ENCODE measurements at regions not wholly inside any gene's neighbourhood (a gene's known extent, or its start where the extent isn't known, plus 50 kb on each side); places are given as distances from the start of the nearest gene placed in this dataset.

DNA sequence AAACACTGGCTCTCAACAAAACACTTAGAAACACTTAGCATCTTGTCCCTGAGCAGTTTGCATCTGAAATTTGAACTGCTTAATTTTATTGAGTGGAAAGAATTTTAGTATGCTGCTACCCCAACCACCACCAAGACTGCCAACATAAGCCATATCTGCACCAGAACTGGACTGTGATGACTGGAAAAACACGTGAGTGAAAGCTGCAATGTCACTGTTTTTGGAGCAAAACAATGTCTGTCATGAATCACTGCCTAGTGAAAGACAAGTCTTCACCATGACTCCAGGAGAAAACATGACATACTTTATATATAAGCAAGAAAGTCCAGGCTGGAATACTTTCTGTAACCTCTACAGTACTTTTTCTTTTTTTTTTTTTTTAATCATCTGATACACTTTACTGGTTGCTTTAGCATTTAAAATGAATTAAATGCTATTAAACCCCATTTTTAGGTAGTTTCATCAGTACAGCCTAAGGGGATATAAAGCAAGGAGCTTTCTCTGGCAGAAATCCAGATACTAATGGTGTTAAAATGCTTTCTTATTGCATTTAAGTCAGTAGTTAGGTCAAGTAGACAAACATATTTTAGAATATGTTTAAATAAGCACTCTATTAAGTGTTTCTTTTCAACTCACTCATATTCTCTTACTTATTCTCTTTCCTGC lies 2129.4 kb upstream of the PIK3C3 start:
- no peak for DNase-seq

DNA sequence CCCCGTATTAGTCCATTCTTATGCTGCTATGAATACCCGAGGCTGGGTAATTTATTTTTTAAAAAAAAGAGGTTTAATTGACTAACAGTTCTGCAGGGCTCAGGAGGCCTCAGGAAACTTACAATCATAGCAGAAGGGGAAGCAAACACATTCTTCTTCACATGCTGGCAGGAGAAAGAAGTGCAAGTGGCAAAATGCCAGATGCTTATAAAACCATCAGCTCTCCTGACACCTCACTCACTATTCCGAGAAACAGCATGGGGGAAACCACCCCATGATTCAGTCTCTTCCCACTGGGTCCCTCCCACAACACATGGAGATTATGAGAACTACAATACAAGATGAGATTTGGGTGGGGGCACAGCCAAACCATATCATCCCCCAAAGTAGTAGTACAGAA lies 2148.5 kb upstream of the PIK3C3 start:
- peak; percentile 11 for DNase-seq

DNA sequence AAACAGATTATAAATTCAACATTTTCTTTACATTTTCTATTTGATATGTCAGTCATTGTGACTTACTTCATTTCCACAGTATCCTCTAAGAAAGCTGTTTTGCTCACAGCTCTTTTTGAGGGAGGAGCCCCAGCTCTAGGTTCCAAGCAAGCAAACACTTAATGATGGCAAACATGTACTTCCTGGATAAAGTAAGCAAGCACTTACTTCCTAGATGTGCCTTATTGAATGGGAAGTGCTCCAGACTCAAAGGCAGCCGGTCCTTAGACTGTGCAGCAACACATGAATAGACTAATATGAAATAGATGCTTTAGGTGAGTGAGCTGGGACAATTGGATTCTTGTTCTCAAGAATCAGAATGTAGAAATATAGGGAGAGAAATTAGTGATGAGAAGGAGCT lies 2149.8 kb upstream of the PIK3C3 start:
- no peak for DNase-seq

DNA sequence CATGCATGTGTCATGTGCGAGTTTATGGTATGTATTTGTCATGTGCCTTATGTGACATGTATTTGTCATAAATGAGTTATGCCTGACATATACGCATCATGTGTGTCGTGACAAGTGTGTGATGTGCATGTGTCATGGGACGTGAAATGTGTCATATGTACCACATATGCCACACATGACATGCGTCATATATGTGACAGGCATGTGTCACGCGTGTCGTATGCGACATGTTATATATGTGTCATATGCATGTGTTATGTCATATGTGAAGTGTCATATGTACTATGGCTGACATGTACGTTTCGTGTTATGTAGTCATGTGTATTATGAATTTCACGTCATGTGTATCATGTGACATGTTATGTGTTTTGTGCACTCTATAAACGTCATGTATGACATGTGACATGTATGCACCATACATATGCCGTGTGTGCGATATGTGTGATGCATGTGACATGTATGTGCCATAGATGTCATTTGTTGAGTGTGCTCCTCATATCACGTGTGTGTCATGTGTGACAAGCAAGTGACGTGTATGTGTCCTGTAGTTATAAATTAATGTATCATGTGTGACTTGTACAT lies 2152.3 kb upstream of the PIK3C3 start:
- no peak for DNase-seq

DNA sequence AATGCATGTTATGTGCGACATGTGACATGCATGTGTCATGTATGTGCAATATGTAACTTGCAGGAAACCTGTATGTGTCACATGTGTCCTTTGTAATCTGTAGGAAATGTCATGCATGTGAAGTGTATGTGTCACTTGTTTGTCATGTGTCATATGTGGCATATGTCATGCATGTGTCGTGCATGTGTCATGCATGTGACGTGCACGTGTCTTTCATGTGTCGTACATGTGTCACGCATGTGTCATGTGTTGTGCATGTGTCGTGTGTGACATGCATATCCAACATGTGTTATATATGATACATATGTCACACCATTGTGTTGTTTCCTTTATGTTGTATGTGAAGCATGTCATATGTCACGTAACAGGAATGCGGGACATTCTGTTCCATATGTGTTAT lies 2153.2 kb upstream of the PIK3C3 start:
- DNase-seq, result no peak

DNA sequence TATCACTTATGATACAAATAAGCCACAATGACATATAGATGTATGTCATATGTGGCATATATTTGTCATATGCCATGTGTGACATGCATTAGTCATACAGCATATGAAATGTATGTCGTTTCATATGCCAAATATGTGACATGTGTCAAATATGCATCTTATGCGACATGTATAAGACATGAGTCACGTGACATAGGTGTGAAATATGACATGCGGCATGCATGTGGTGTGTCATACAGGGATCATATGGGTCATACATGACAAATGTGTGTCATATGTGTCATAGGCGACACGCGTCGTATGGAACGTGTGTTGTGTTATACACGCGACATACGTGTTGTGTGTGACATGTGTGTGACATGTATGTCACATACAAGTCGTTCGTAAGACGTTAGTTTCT lies 2154.0 kb upstream of the PIK3C3 start:
- DNase-seq, result no peak

DNA sequence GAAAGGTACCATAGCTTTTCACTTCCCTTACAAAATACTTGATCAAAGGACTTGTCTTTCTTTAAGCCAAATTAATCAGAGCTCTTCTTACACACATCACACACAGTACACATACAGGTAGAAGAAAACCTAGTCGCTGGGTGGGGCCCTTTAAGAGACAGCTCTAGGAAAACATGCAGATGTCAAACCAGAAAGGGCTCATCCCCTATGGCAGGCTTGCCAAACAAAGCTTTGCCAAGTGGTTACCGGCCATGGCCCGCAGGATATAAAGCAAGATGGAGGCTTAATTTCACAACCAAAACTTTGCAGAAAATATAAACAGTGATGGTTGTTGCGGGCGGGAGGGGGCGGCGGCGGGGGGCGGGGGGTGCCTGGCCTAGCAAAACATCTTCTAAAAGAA lies 2156.0 kb upstream of the PIK3C3 start:
- no peak for DNase-seq

DNA sequence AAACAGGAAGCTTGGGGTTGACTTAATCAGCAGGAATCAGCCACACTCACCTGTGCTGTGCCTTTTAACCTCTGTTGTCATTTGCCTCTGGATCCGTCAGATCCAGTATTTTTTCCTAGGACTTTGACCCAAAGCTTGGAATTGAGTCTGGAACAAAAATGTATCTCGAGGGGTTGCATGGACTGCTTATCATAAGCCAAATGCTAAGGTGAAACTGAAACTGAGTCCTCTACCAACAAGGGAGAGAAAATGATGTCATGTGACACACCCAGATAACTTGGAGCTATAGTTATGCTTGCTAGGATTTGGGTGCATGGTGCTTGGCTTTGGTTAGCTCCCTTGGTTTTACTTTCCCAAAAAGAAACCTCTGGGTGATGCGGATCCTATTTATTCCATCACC lies 2158.6 kb upstream of the PIK3C3 start:
- no peak for DNase-seq

DNA sequence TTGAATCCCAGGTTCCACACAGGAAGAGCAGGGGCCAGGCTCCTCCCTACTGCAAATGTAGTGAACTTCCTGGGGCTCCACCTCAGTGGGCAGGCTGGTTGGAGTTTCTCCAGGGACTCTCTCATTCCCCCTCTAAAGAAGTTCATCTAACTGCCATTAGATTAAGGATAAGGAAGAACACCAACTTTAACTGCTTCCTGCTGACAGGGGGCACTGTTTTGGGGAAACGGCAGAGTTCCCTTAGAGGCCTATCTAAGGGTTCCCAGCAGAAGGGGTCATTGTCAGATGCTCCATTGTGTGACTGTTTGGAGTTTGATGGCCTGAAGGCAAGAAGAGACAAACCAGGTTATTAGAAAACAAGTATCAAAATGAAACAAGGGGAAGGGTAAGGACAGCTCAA lies 2159.7 kb upstream of the PIK3C3 start:
- DNase-seq, result no peak

DNA sequence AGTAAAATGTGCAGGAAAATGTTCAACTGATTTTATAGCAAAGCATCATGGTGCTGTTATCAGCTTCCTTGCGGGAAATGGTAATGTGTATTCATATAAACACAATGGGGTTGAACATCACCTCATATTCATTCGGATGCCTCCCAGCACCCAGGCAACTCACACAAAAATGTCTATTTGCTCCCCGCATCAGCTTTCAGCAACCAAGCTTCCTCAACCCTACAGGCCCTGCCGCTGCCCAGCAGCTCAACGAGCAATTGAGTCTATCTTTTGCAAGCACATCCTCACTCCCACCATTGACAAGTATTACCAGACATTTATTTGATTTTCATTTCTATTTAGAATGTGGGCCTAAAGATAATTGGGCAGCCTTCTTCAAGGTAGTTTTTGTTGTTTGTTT lies 2161.4 kb upstream of the PIK3C3 start:
- DNase-seq, result no peak

DNA sequence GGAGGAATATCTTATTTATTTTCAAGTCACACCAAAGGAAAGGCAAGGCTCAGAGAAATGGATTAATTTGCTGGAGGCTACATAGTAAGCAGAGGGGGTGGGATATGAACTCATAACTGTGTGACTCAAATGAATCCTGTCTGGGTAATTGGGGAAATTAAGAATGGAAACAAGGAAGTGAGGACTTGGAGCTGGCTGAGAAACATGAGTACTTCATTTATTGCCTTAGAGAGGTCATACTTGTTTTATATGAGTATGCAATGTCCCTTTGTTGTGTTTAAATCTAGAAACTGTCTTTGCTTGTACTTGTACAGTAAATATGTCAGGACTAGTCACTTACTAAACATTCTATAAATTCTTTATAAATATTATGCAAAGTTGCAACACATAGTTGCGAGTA lies 2166.7 kb upstream of the PIK3C3 start:
- DNase-seq, result no peak

DNA sequence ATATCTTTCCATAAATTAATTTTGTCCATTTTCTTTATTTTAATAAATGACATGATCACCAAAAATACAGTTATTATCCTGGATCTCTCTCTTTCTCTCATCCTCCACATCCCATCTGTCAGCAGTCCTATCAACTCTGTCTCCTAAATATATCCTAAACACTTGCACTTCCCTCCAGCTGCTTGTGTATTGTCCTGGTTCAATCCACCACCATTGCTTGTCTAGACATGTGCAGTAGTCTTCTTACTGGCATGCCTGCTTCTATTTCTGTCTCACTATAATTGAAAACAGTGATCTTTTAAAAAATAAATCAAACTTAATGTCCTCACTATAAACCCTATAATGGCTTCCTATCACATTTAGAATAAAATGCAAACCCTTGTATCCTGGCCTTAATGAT lies 2168.6 kb upstream of the PIK3C3 start:
- DNase-seq, result peak; percentile 13

DNA sequence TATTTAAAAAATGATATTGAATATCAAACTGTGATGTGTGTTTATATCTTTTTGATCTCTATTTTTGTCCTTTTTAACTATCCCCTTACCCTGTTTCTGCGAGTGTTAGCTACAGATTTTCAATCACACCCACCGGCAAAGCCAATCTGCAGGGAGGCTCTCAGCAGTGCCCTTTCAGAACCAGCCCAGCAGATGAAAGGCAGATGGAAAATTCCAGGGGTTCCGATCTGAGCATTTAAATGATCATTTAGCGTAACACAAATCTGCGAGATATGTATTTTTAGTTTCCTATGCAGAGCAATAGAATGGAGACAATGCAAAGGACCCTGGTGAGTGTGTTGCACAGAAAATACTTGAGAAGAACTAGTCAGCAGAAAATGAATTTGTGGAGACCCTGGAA lies 2170.5 kb upstream of the PIK3C3 start:
- DNase-seq, result no peak

DNA sequence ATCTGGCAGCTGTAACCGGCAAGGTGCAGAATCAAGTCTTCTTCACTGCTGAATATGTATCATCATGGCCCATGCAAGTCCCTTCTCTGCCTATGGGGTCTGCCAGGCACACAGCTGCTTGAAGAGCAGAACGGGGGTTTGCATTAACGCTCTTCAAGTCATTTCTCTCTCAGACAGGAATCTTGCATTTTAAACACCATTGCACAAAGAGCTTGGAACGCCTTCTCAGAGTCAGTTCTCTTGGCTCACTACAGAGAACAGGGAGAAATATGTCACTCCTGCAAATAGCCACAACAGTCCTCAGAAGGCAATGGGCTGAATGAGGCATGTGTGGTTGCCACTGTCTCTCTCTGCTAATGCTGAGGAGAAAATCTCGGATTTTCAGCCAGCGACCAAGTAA lies 2173.5 kb upstream of the PIK3C3 start:
- no peak for DNase-seq

DNA sequence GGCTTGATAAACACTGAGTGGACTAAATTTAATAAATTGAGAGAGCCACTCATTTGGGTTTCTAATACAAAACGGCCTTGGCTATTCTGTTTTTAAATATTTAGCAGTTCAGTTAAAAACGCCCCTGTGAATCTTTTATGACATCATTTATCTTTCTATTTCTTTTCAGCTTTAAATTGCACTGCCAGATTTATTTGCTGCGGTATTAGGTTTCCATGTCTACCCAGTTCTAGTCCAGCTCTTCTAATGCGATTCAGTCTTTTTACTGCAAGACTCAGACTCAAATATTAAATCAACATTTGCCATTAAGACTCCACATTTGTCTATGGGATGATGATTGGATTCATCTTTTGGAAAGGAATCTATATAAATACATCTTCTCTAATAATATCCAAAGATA lies 2174.3 kb upstream of the PIK3C3 start:
- DNase-seq, result no peak

DNA sequence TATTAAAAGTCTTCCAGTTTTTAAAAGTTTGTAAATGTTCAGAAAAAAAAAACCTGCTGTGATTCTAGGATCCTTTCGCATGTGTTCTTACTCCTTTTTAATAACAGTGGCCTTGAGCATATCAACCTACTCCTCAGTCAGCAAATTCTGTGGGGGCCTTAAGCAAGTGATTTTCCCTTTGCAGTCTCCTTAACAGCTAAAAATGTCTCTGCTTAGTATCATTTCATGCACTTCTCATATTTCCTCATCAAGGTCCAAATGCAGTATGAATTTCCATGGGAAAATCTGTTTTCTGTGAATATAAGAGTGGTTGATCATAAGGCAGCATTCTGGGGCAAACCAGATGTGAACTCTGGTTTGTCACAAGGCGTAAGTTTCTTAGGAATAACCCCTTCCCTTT lies 2175.1 kb upstream of the PIK3C3 start:
- no peak for DNase-seq

DNA sequence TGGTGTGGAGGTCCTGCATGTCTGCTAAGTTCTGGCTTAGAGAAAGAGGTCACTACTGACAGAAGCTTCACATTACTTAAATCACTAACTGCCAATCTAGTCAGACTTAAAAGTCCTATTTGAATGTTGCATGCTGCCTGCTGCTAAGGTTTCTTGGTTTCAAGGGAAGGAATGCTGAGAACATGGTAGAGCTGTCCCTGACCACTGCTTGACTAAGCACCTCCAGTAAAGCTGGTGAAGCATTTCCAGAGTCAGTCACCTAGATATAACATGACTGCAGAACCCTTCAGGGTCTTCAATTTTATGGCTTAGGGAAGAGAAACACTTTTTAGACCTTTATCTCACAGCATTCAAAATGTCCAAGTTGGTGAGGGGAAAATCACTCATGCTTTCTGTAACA lies 2178.3 kb upstream of the PIK3C3 start:
- no peak for DNase-seq

DNA sequence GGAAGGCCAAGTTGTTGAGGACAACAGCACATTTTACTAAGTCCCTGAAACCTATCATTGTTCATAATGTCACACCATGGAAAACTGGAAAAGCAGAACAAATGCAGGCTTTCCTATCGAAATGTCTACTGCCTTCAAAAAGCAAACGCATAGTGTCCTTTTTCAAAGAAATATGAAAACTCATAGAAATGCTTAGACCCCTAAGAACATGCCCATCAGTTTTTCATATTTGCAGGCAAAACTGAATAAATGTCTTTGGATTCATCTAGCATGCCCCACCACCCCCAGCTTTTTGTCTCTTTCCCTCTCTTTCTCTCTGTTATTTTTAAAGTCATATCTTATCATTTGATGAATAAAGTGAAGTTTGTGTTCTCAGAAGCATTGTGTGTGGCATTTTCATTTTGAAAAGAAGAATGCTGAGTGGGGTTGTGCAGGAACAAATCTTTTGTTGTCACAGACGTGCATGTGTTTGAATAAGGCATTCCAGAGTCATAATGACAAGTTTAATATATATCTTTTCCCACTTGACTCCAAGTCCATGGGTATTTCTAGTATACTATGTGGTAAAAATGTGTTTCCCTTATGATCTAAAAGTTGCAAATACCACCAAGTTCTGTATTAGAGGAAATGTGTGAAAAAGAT lies 2180.0 kb upstream of the PIK3C3 start:
- DNase-seq, result no peak

DNA sequence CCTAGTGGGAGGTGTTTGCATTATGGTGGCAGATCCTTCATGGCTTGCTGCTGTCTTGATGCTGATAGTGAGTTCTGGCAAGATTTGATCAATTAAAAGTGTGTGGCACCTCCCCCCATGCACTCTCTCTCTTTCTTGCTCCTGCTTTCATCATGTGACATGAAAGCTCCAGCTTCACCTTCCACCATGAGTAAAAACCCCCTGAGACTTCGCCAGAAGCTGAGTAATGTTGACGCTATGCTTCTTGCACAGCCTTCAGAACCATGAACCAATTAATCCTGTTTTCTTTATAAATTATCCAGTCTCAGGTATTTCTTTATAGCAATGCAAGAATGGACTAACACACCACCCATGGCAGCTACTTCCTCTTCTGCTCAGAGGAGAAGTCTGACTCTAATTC lies 2181.4 kb upstream of the PIK3C3 start:
- no peak for DNase-seq

DNA sequence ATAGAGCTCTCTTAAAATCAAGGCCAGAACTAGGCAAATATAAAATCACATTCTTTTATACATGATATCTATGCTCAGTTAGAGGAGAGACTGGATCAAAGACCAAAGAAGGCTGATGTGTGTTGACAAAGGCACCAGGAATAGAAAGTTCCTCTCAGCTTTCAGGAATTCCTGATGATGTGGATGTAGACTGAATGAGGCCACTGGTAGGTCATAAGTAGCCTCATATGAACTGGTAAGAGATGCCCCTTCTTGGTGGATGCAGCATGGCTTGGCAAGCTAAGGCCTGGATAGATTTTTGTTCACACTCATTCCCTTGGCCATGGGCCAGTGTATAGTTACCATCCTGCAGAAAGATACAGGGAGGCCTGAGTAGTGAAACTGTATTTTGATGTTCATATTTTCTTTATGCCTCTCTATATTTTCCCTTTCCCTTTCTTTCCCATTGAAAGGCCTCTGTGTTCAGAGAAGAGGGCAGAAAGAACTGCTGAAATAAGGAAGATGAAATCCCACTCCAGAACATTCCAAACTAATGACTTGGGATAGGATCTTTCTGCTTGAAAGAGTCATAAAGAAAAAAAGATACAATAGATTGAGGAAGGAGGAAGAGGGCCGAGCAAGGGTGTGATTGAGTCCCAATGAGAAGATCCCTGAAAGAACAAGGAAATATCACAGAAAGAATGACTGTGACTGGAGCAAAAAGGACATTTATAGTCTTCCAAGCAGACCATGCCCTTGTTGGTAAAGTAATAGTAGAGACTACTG lies 2182.7 kb upstream of the PIK3C3 start:
- no peak for DNase-seq

DNA sequence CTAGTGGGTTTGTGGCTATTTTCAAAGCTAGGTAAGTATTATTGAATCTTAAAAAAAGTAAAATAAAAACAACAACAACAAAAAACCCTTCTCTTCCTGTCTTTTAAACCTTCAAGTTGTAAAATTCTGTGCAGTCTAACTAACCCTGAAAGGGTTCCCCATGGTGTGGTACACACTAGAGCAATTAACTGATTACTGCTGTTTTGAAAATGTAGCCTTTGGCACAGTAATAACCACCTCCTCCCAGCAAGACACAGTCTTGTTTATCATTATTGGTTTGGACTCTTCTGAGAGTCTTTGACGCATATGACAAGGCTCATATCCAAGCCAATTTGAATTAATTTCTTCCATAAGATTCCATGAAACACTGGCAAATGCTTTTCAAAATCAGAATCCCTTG lies 2184.6 kb upstream of the PIK3C3 start:
- DNase-seq, result no peak

DNA sequence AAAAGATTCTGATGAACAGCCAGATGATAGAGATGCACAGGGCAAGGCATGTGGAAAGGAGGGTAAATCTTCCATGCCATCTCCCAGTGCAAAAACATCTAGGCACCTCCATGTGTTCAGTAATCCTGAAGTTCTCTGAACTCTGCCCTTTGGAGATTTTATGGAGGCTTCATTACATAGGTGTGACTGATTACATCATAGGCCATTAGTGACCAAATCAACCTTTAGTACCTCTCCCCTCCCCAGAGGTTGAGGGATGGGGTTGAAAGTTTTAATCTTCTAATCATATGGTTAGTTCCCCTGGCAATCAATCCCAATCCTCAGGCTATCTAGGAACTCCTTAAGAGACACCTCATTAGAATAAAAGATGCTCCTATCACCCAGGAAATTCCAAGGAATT lies 2190.2 kb upstream of the PIK3C3 start:
- no peak for DNase-seq

DNA sequence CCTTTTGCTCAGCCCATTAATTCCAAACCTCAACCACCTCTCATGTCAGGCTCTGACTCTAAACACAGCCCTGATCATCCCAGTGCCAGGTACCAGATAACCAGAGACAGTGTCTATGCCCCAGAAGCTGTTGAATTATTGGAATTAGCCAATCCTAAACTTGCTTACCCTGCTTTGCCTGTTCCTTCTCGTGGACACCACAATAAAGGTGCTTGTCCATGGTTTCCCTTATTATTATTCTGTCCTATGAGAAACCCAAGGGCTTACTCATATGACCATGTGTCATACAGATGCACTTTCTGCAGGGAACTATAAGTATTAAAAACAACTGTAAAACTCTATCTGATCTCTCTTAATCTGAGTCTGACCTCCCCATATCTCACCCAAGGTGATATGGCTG lies 2193.8 kb upstream of the PIK3C3 start:
- DNase-seq, result no peak

DNA sequence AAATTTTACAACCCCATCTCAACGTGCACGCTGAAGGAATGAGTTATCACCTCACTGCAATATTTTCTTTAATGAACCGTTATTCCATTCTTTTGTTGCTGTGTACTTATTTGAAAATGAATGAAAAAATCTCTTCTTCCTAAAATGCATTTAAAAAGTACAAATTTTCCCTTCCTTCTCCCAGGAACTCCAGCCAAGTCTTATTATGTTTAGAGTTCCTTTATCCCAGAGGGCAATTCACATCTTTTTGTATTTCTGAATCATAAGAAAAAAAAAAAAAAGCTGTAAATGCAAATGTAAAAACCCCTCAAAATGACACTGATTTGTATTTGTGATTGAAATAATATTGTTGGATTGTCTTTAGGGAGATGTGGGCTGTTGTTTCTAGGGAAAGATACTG lies 2194.3 kb upstream of the CELF4 start:
- no peak for DNase-seq
